Spleen (tissue), 11 donors: ENCODE measurements at regions not wholly inside any gene's neighbourhood (a gene's known extent, or its start where the extent isn't known, plus 50 kb on each side); places are given as distances from the start of the nearest gene placed in this dataset.

ENCODE experiments used
- DNase-seq: peaks from one replicate; pipeline ENCODE4 v3.0.0-alpha.2; 2020
- H3K27ac ChIP-seq, 8 donors: fragments of 200-600 bp; sonication (generic) in 7 of 8; 1 replicate in 4 of 8; 2 replicates in 4 of 8; pipeline versions ENCODE4 v1.5.0 to v1.8.0; 2016 to 2021; ENCODE audit warnings: inconsistent platforms in 4 of 8, mild to moderate bottlenecking in 4 of 8, moderate library complexity in 1 of 8
- H3K27me3 ChIP-seq, 7 donors: fragments of 200-600 bp; sonication (generic) in 6 of 7; replicated peaks in 1 of 7; 1 replicate in 4 of 7; 2 replicates in 3 of 7; pipeline versions ENCODE4 v1.5.0 to v1.8.0; 2016 to 2021; ENCODE audit warnings: inconsistent platforms in 3 of 7, mild to moderate bottlenecking in 1 of 7
- H3K36me3 ChIP-seq, 6 donors: fragments of 200-600 bp; sonication (generic) in 5 of 6; 1 replicate in 4 of 6; 2 replicates in 2 of 6; pipeline versions ENCODE4 v1.5.0 to v1.8.0; 2016 to 2021; ENCODE audit warnings: inconsistent platforms in 2 of 6
- H3K4me1 ChIP-seq, 6 donors: fragments of 200-600 bp; sonication (generic) in 5 of 6; 1 replicate in 3 of 6; 2 replicates in 3 of 6; pipeline versions ENCODE4 v1.5.0 to v1.8.0; 2016 to 2021; ENCODE audit warnings: inconsistent platforms in 3 of 6
- H3K4me3 ChIP-seq, 8 donors: fragments of 200-600 bp; sonication (generic) in 7 of 8; 1 replicate in 4 of 8; 2 replicates in 4 of 8; pipeline versions ENCODE4 v1.5.0 to v1.8.0; 2016 to 2021; ENCODE audit warnings: inconsistent platforms in 4 of 8, mild to moderate bottlenecking in 4 of 8, moderate library complexity in 2 of 8
- H3K9me3 ChIP-seq, 8 donors: fragments of 200-600 bp; sonication (generic) in 7 of 8; 1 replicate in 4 of 8; 2 replicates in 4 of 8; pipeline versions ENCODE4 v1.5.0 to v1.8.0; 2016 to 2021; ENCODE audit warnings: inconsistent platforms in 4 of 8
- POLR2A ChIP-seq, 3 donors: fragments of 450-650 bp; IDR thresholded peaks; one replicate each; pipeline ENCODE4 v1.5.1; 2017; ENCODE audit warnings: antibody characterized with exemption in 3 of 3, mild to moderate bottlenecking in 1 of 3
- POLR2AphosphoS5 ChIP-seq, 3 donors: sonication (generic); formaldehyde crosslinking; IDR thresholded peaks; one replicate each; pipeline ENCODE4 v1.5.1; 2017; ENCODE audit warnings: antibody characterized with exemption in 3 of 3
- WGBS, 5 donors: extraction: QIAGEN DNeasy Blood & Tissue Kit in 3 of 5; methylation state at CpG; one replicate each; pipeline versions ENCODE4 v1.1.5 to v1.1.7; 2013 to 2018; 5-methylcytosine and 5-hydroxymethylcytosine counted together
- intact Hi-C: fragments of 100-400 bp; cut with DNase I; formaldehyde crosslinking; loops from one replicate; pipeline ENCODE4 v1.15.0; 2023; ENCODE audit warnings: low total_unique reads
- TF ChIP-seq, protein P1 (sequence below), 11 experiments: fragments of 200-600 bp in 7 of 11; fragments of 450-650 bp in 4 of 11; sonication (generic) in 4 of 11; IDR thresholded peaks in 8 of 11; conservative IDR thresholded peaks in 3 of 11; 1 replicate in 7 of 11; 2 replicates in 4 of 11; pipeline versions ENCODE4 v1.4.0 to v1.8.0; 2016 to 2021; ENCODE audit warnings: antibody characterized with exemption in 11 of 11, inconsistent platforms in 4 of 11, mild to moderate bottlenecking in 1 of 11
- donor health status: healthy with polysubstance abuse.
- donor health status: DM: no; HTN: no; CAD: no; lungs with moderate emphysema.
- donor health status: DM: no; HTN: no; CAD: no.
- donor health status: Bipolar disorder and iron deficiency.
- donor health status: healthy.
- donor health status: DM: no; HTN: no; CAD: no.
- donor health status: DM: yes; HTN: yes; CAD: no.

DNA sequence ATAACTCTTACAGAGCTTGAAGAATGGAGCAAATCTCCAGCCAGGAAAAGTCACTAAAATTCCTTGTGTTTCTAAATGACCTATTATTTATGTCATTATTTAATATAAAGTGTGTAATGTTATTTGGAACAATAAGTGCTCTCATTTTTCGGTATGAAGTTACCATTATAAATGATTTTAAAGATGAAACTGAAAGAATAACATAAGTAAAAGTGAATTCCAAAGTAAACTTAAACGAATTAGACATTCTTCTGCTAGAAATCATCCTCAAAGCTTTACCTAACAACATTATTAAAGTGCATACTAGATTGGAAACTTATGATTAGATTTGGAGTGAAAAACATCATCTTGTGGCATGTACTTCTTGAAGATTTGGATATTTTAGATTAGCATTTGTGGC lies 897.2 kb upstream of the CDH2 start:
- 71 to 83% (median 81%) methylated on average over 2 of the region's 2 CpGs for whole genome bisulfite sequencing, 5 donors
- Histone ChIP-seq H3K4me1 (no peaks in the 10 kb centered on the region), H3K36me3 (no peaks in the 10 kb centered on the region), H3K4me3 (no peak overlapping the region), H3K27ac (no peak overlapping the region), H3K27me3 (no peaks in the 10 kb centered on the region), H3K9me3 (no peaks in the 10 kb centered on the region)
- DNase-seq = no peak
- TF ChIP-seq, protein P1, sequence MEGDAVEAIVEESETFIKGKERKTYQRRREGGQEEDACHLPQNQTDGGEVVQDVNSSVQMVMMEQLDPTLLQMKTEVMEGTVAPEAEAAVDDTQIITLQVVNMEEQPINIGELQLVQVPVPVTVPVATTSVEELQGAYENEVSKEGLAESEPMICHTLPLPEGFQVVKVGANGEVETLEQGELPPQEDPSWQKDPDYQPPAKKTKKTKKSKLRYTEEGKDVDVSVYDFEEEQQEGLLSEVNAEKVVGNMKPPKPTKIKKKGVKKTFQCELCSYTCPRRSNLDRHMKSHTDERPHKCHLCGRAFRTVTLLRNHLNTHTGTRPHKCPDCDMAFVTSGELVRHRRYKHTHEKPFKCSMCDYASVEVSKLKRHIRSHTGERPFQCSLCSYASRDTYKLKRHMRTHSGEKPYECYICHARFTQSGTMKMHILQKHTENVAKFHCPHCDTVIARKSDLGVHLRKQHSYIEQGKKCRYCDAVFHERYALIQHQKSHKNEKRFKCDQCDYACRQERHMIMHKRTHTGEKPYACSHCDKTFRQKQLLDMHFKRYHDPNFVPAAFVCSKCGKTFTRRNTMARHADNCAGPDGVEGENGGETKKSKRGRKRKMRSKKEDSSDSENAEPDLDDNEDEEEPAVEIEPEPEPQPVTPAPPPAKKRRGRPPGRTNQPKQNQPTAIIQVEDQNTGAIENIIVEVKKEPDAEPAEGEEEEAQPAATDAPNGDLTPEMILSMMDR (IDR thresholded peaks at IDR 0.05 in 8 of 11, conservative IDR thresholded peaks at IDR 0.05 in 3 of 11) = no peak
- TF ChIP-seq POLR2AphosphoS5 (IDR thresholded peaks at IDR 0.05) (no peak), POLR2A (IDR thresholded peaks at IDR 0.05) (no peak)
- intact Hi-C loops = no loop called here

DNA sequence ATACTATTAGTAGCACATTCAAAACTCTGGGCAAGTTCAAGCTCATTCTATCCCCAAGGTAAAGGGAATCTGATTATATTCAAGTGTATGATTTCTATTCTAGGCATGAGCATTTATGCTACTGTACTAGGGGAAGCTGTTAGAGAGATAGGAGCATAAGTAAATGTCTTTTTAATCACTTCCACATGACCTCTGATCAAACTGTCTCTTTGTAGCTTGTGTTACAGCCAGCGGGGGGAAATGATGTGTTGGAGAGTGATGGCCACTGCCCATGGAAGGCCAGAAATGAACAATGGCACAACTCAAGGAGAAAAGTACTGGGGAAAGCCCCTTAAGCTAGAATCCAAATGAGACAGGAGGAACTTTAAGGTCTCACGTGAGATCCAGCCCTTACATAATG lies 894.9 kb upstream of the CDH2 start:
- Histone ChIP-seq H3K4me3 (no peak overlapping the region), H3K36me3 (no peaks in the 10 kb centered on the region), H3K4me1 (no peaks in the 10 kb centered on the region), H3K27ac (peak overlapping the region in 2 of 8 donors; percentile 9 to 35), H3K27me3 (no peaks in the 10 kb centered on the region), H3K9me3 (no peaks in the 10 kb centered on the region)
- 55 to 92% (median 67%) methylated on average over 2 of the region's 2 CpGs for WGBS, 5 donors
- TF ChIP-seq, protein P1 (IDR thresholded peaks at IDR 0.05 in 8 of 11, conservative IDR thresholded peaks at IDR 0.05 in 3 of 11) = no peak
- TF ChIP-seq POLR2A (IDR thresholded peaks at IDR 0.05) = no peak
- TF ChIP-seq POLR2AphosphoS5 (IDR thresholded peaks at IDR 0.05) = no peak
- no peak for DNase-seq
- intact Hi-C loops = no loop called here

DNA sequence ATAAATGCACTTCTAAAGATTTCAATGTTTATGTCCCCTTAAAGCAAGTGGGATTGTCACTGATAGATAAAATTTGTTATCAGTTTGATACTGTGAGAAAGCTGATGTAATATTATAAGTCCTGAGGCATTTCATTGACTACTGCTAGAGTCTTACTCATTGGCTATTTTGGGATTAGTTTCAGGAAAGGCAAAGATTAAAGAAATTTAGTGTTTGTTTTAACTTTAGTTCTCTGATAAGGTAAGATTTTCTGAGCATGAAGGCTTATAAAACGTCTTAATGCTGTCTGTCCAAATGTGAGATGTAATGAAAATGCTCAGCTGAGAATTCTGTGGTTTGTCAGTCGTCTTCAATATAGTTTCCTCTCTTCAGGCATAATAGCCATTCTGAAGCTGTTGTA lies 886.4 kb upstream of the CDH2 start:
- Histone ChIP-seq H3K4me1 (no peaks in the 10 kb centered on the region), H3K9me3 (no peaks in the 10 kb centered on the region), H3K36me3 (no peaks in the 10 kb centered on the region), H3K4me3 (no peak overlapping the region), H3K27ac (no peak overlapping the region), H3K27me3 (no peaks in the 10 kb centered on the region)
- TF ChIP-seq, protein P1 (IDR thresholded peaks at IDR 0.05 in 8 of 11, conservative IDR thresholded peaks at IDR 0.05 in 3 of 11) = no peak
- TF ChIP-seq POLR2AphosphoS5 (IDR thresholded peaks at IDR 0.05) = no peak
- 45 to 74% (median 54%) methylated on average over 2 of the region's 2 CpGs for WGBS, 5 donors
- DNase-seq = no peak
- intact Hi-C loops = no loop called here

DNA sequence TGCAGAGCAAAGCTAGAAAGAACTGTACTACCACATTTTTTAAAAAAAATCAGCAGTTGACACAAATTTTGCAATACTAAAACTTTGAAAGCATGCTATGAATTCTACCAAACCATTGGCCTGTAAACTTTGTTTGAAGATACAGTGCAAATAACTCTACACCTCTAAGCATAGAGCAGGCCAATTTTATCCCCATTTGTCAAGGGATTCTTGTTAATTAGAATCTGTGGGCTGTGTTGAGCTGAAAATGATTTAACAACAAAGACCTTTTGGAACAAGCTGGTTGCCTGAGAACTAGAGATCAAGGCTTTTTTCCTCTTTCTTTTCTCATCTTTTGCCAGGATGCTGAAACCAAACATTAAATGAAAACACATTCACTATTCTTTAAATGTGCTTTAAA lies 886.0 kb upstream of the CDH2 start:
- no peak for TF ChIP-seq POLR2A (IDR thresholded peaks at IDR 0.05)
- no peak for DNase-seq
- no peaks in the 10 kb centered on the region for H3K36me3 ChIP-seq
- no peaks in the 10 kb centered on the region for H3K4me1 ChIP-seq
- no peak overlapping the region for H3K27ac ChIP-seq
- no peaks in the 10 kb centered on the region for H3K27me3 ChIP-seq
- intact Hi-C loops = no loop called here
- no peak overlapping the region for H3K4me3 ChIP-seq
- no peaks in the 10 kb centered on the region for H3K9me3 ChIP-seq

DNA sequence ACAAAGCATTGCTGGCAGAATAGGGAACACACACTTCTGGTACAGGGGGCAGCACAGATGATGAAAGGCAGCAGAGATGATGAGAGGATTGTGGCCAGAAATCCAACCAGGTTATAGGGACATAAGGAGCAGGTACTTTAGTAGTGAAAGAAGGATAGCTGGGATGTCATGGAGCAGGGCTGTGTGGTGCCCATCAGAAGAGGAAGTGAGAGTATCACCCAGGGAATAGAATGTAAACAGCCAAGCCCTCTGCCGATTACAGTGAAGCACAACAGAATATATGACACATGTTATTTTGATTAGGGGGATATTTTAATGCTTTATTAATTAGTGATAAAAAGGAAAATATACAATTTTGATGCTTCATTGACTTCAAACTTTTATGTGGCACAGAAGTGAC lies 883.4 kb upstream of the CDH2 start:
- no peaks in the 10 kb centered on the region for H3K27me3 ChIP-seq
- 61 to 73% (median 64%) methylated on average over 1 of the region's 1 CpG for WGBS, 5 donors
- no peak overlapping the region for H3K27ac ChIP-seq
- H3K9me3 ChIP-seq = no peaks in the 10 kb centered on the region
- no peaks in the 10 kb centered on the region for H3K4me1 ChIP-seq
- H3K4me3 ChIP-seq = no peak overlapping the region
- no peaks in the 10 kb centered on the region for H3K36me3 ChIP-seq
- DNase-seq = no peak
- intact Hi-C loops = no loop called here
- TF ChIP-seq, protein P1 (IDR thresholded peaks at IDR 0.05 in 8 of 11, conservative IDR thresholded peaks at IDR 0.05 in 3 of 11) = no peak
- no peak for TF ChIP-seq POLR2AphosphoS5 (IDR thresholded peaks at IDR 0.05)
- no peak for TF ChIP-seq POLR2A (IDR thresholded peaks at IDR 0.05)
